OCI-LY7 (cell line): ENCODE measurements at regions not wholly inside any gene's neighbourhood (a gene's known extent, or its start where the extent isn't known, plus 50 kb on each side); places are given as distances from the start of the nearest gene placed in this dataset.

Experiments
- CTCF ChIP-seq: fragments of 200-600 bp; sonication (generic); conservative IDR thresholded peaks from 2 replicates; pipeline ENCODE4 v1.5.1; 2014; ENCODE audit warnings: mild to moderate bottlenecking, antibody characterized with exemption, low read length, moderate library complexity, mixed read lengths
- EZH2phosphoT487 ChIP-seq: fragments of 200-600 bp; sonication (generic); IDR thresholded peaks from 2 replicates; pipeline ENCODE4 v1.6.1; 2018; ENCODE audit warnings: low read depth, borderline replicate concordance, mild to moderate bottlenecking, mixed run types, antibody characterized with exemption, low read length, moderate library complexity, mixed read lengths

GRCh38 chr5:159406571-159406970, 76.3 kb upstream of the IL12B start:
- TF ChIP-seq CTCF, result no peak
- no peak for TF ChIP-seq EZH2phosphoT487
